Activated naive CD8-positive, alpha-beta T cell (primary cell): ENCODE measurements at regions not wholly inside any gene's neighbourhood (a gene's known extent, or its start where the extent isn't known, plus 50 kb on each side); places are given as distances from the start of the nearest gene placed in this dataset.
"Not testable (repeated sequence)": the region's sequence is repeated elsewhere in the genome, so short reads cannot be mapped to it uniquely, and the experiment has no call there.

Experiments
- H3K27ac Mint-ChIP-seq: one replicate; pipeline ENCODE4 v1.8.0; 2021; ENCODE audit warnings: mixed read lengths
- H3K27me3 Mint-ChIP-seq: one replicate; pipeline ENCODE4 v1.8.0; 2021; ENCODE audit warnings: mixed read lengths
- H3K36me3 Mint-ChIP-seq: one replicate; pipeline ENCODE4 v1.8.0; 2021; ENCODE audit warnings: mixed read lengths
- H3K4me1 Mint-ChIP-seq: one replicate; pipeline ENCODE4 v1.8.0; 2021; ENCODE audit warnings: low read depth, mixed read lengths
- H3K4me3 Mint-ChIP-seq: one replicate; pipeline ENCODE4 v1.8.0; 2021; ENCODE audit warnings: mild to moderate bottlenecking, mixed read lengths
- H3K9me3 Mint-ChIP-seq: one replicate; pipeline ENCODE4 v1.8.0; 2021; ENCODE audit warnings: low read depth, mixed read lengths

- not testable (repeated sequence) for H3K36me3 Mint-ChIP-seq, H3K27ac Mint-ChIP-seq, H3K9me3 Mint-ChIP-seq
- peaks cover 35% of the 10 kb centered on the region for H3K4me1 Mint-ChIP-seq
- peaks cover 27% of the 10 kb centered on the region for H3K27me3 Mint-ChIP-seq
- H3K4me3 Mint-ChIP-seq, result peak overlapping the region; percentile 74
These were observed 1609.3 kb downstream of the SPATA31A7 start for GRCh38 chr9:62798884-62799850.

GRCh38 chr9:62799851-62800371, 1610.1 kb downstream of the SPATA31A7 start:
- Mint-ChIP-seq H3K4me3 (peak overlapping the region; percentile 74), H3K27me3 (peaks cover 33% of the 10 kb centered on the region), H3K4me1 (peaks cover 35% of the 10 kb centered on the region)
- H3K36me3 Mint-ChIP-seq, H3K9me3 Mint-ChIP-seq, H3K27ac Mint-ChIP-seq: not testable (repeated sequence)

- not testable (repeated sequence) for H3K27ac Mint-ChIP-seq, H3K9me3 Mint-ChIP-seq, H3K36me3 Mint-ChIP-seq
- Mint-ChIP-seq H3K4me1 (peaks cover 35% of the 10 kb centered on the region), H3K27me3 (peaks cover 38% of the 10 kb centered on the region), H3K4me3 (peak overlapping the region; percentile 81)
These were observed 1610.9 kb downstream of the SPATA31A7 start for GRCh38 chr9:62800451-62801371.

- peaks cover 35% of the 10 kb centered on the region for H3K4me1 Mint-ChIP-seq
- H3K27me3 Mint-ChIP-seq, result peaks cover 40% of the 10 kb centered on the region
- peak overlapping the region; percentile 4 for H3K27ac Mint-ChIP-seq
- not testable (repeated sequence) for H3K36me3 Mint-ChIP-seq, H3K9me3 Mint-ChIP-seq
- H3K4me3 Mint-ChIP-seq, result peak overlapping the region; percentile 81
These were observed 1611.6 kb downstream of the SPATA31A7 start for GRCh38 chr9:62801372-62801811.

GRCh38 chr9:62801961-62802718, 1612.3 kb downstream of the SPATA31A7 start:
- H3K9me3 Mint-ChIP-seq, H3K36me3 Mint-ChIP-seq: not testable (repeated sequence)
- H3K27me3 Mint-ChIP-seq, result peaks cover 40% of the 10 kb centered on the region
- peaks cover 35% of the 10 kb centered on the region for H3K4me1 Mint-ChIP-seq
- H3K4me3 Mint-ChIP-seq, result peak overlapping the region; percentile 81
- H3K27ac Mint-ChIP-seq, result peak overlapping the region; percentile 4

GRCh38 chr9:62802719-62803079, 1612.9 kb downstream of the SPATA31A7 start:
- H3K27me3 Mint-ChIP-seq, result peaks cover 40% of the 10 kb centered on the region
- not testable (repeated sequence) for H3K27ac Mint-ChIP-seq, H3K9me3 Mint-ChIP-seq, H3K36me3 Mint-ChIP-seq
- H3K4me1 Mint-ChIP-seq, result peaks cover 35% of the 10 kb centered on the region
- peak overlapping the region; percentile 81 for H3K4me3 Mint-ChIP-seq

- H3K27ac Mint-ChIP-seq, H3K9me3 Mint-ChIP-seq, H3K36me3 Mint-ChIP-seq: not testable (repeated sequence)
- peak overlapping the region; percentile 81 for H3K4me3 Mint-ChIP-seq
- H3K4me1 Mint-ChIP-seq, result peaks cover 35% of the 10 kb centered on the region
- peaks cover 42% of the 10 kb centered on the region for H3K27me3 Mint-ChIP-seq
These were observed 1613.3 kb downstream of the SPATA31A7 start for GRCh38 chr9:62803099-62803498.

- H3K27ac Mint-ChIP-seq, H3K36me3 Mint-ChIP-seq, H3K9me3 Mint-ChIP-seq, H3K4me3 Mint-ChIP-seq: not testable (repeated sequence)
- Mint-ChIP-seq H3K27me3 (peaks cover 39% of the 10 kb centered on the region), H3K4me1 (peaks cover 29% of the 10 kb centered on the region)
These were observed 1614.5 kb downstream of the SPATA31A7 start for GRCh38 chr9:62804314-62804713.

- not testable (repeated sequence) for H3K9me3 Mint-ChIP-seq, H3K4me3 Mint-ChIP-seq, H3K27ac Mint-ChIP-seq, H3K4me1 Mint-ChIP-seq, H3K36me3 Mint-ChIP-seq
- peaks cover 26% of the 10 kb centered on the region for H3K27me3 Mint-ChIP-seq
These were observed 1617.6 kb downstream of the SPATA31A7 start for GRCh38 chr9:62807424-62807823.

- not testable (repeated sequence) for H3K9me3 Mint-ChIP-seq, H3K4me3 Mint-ChIP-seq, H3K36me3 Mint-ChIP-seq, H3K27ac Mint-ChIP-seq, H3K4me1 Mint-ChIP-seq
- H3K27me3 Mint-ChIP-seq, result peaks cover 24% of the 10 kb centered on the region
These were observed 1618.2 kb downstream of the SPATA31A7 start for GRCh38 chr9:62808081-62808480.

GRCh38 chr9:62810318-62810717, 1620.5 kb downstream of the SPATA31A7 start:
- not testable (repeated sequence) for H3K4me1 Mint-ChIP-seq, H3K4me3 Mint-ChIP-seq, H3K9me3 Mint-ChIP-seq, H3K27ac Mint-ChIP-seq, H3K36me3 Mint-ChIP-seq
- peaks cover 21% of the 10 kb centered on the region for H3K27me3 Mint-ChIP-seq

GRCh38 chr9:62810811-62811315, 1621.0 kb downstream of the SPATA31A7 start:
- peaks cover 18% of the 10 kb centered on the region for H3K27me3 Mint-ChIP-seq
- not testable (repeated sequence) for H3K36me3 Mint-ChIP-seq, H3K4me3 Mint-ChIP-seq, H3K27ac Mint-ChIP-seq, H3K4me1 Mint-ChIP-seq, H3K9me3 Mint-ChIP-seq

- not testable (repeated sequence) for H3K4me1 Mint-ChIP-seq, H3K4me3 Mint-ChIP-seq, H3K27ac Mint-ChIP-seq, H3K36me3 Mint-ChIP-seq, H3K9me3 Mint-ChIP-seq
- peaks cover 17% of the 10 kb centered on the region for H3K27me3 Mint-ChIP-seq
These were observed 1625.6 kb downstream of the SPATA31A7 start for GRCh38 chr9:62815436-62815835.

- not testable (repeated sequence) for H3K36me3 Mint-ChIP-seq, H3K4me1 Mint-ChIP-seq, H3K4me3 Mint-ChIP-seq, H3K27ac Mint-ChIP-seq, H3K9me3 Mint-ChIP-seq
- peaks cover 17% of the 10 kb centered on the region for H3K27me3 Mint-ChIP-seq
These were observed 1626.5 kb downstream of the SPATA31A7 start for GRCh38 chr9:62816331-62816730.
